22Rv1 (cell line): ENCODE measurements at regions not wholly inside any gene's neighbourhood (a gene's known extent, or its start where the extent isn't known, plus 50 kb on each side); places are given as distances from the start of the nearest gene placed in this dataset.

Source experiments
- ZFX ChIP-seq: fragments of 450-650 bp; IDR thresholded peaks from 2 replicates; pipeline ENCODE4 v1.6.1; 2017; ENCODE audit warnings: antibody characterized with exemption, borderline replicate concordance
- TF ChIP-seq, protein P1 (sequence below): fragments of 450-650 bp; IDR thresholded peaks from 2 replicates; pipeline ENCODE4 v1.5.1; 2017; ENCODE audit warnings: mild to moderate bottlenecking

DNA sequence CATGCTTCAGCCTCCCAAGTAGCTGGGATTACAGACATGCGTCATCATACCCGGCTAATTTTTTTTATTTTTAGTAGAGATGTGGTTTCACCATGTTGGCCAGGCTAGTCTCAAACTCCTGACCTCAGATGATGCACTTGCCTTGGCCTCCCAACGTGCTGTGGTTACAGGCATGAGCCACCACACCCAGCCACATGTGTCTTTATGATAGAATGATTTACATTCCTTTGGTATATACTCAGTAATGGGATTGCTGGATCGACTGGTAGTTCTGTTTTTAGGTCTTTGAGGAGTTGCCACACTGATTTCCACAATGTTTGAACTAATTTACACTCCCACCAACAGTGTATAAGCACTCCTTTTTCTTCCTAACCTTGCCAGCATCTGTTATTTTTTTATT, 276.2 kb downstream of the METTL15 start:
- TF ChIP-seq, protein P1, sequence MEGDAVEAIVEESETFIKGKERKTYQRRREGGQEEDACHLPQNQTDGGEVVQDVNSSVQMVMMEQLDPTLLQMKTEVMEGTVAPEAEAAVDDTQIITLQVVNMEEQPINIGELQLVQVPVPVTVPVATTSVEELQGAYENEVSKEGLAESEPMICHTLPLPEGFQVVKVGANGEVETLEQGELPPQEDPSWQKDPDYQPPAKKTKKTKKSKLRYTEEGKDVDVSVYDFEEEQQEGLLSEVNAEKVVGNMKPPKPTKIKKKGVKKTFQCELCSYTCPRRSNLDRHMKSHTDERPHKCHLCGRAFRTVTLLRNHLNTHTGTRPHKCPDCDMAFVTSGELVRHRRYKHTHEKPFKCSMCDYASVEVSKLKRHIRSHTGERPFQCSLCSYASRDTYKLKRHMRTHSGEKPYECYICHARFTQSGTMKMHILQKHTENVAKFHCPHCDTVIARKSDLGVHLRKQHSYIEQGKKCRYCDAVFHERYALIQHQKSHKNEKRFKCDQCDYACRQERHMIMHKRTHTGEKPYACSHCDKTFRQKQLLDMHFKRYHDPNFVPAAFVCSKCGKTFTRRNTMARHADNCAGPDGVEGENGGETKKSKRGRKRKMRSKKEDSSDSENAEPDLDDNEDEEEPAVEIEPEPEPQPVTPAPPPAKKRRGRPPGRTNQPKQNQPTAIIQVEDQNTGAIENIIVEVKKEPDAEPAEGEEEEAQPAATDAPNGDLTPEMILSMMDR, result no peak
- TF ChIP-seq ZFX, result no peak
